ENCODE measurements at regions not wholly inside any gene's neighbourhood (a gene's known extent, or its start where the extent isn't known, plus 50 kb on each side); places are given as distances from the start of the nearest gene placed in this dataset.
"Not testable (repeated sequence)": the region's sequence is repeated elsewhere in the genome, so short reads cannot be mapped to it uniquely, and the experiment has no call there.

DNA sequence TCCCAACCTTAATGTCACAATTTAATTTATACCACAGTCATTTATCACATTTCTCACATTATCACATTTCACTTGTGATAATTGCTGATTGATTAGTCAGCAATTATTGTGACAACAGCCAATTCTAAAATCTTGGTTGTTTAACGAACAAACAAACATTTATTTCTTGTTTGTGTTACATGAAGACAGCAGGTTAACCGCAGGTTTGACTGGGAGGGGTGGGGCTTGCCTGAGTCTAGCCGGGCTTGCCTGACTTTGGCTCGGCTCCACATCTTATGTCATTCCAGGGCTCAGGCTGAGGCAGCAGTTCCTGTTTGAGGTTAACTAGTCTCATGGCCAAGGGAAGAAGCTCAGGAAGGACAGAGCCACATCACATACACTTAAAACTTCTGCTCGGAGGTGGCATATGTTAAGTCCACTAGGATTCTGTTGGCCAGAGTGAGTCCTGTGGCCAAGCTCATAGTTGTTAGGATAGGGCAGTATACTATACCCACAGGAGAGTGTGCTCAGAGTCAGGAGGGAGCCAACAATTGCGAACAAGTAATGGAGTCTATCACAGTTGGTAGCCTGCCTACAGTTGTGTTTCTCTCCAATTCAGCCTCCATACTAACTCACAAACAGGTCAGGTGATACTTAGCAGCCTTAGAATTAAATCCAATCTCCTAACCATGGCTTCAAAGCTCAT lies 90.0 kb upstream of the IFNGR1 start:
- DNase-seq (ENCODE audit: low read depth in 2 of 2) = no peak

DNA sequence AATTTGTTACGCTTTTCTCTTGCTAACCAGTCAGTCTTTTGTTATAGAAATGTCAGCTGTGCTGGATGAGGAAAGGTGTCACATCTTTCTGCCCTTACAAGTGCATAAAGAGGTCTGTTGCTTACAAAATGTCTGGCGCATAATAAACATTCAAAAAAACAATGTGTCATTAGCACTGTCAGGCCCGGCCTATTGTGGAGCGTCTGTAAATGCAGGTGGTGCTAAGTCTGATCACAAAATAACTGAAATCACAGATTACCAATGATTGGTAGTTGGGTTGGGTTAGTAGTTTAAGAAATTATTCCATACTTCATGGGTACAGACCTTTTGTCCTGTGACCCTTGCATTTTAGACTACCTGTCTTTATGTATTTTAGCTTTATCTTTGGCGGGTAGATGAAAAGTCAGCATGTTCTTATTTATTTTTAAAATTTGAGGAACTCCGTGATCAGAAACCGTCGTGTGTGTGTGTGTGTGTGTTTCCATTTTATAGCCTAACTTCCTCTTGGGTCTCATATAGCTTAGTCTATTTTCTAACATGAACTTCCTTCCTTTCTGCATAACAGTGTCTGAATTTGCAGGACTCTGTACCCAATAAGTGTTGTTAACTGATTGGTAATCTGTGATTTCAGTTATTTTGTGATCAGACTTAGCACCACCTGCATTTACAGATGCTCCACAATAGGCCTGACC lies 88.1 kb upstream of the IFNGR1 start:
- DNase-seq (ENCODE audit: low read depth in 2 of 2) = no peak

DNA sequence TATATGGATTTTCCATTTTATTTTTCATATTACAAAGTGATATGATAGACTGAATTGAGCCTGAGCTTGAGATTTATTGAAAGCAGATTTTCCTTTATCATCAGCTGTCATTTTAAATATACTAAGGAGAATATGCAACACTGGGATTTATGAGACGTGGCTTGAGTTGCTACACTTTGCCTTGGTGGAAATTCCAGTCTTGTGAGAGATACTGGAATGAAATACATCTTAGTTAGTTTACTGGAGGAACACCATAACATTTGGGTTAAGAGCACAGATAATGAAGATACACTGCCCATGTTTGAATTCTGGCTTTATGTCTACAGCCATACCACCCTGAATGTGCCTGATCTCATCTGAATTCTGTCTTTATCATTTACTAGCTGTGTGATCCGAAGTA lies 86.5 kb upstream of the IFNGR1 start:
- no peak for DNase-seq (ENCODE audit: low read depth in 2 of 2)

DNA sequence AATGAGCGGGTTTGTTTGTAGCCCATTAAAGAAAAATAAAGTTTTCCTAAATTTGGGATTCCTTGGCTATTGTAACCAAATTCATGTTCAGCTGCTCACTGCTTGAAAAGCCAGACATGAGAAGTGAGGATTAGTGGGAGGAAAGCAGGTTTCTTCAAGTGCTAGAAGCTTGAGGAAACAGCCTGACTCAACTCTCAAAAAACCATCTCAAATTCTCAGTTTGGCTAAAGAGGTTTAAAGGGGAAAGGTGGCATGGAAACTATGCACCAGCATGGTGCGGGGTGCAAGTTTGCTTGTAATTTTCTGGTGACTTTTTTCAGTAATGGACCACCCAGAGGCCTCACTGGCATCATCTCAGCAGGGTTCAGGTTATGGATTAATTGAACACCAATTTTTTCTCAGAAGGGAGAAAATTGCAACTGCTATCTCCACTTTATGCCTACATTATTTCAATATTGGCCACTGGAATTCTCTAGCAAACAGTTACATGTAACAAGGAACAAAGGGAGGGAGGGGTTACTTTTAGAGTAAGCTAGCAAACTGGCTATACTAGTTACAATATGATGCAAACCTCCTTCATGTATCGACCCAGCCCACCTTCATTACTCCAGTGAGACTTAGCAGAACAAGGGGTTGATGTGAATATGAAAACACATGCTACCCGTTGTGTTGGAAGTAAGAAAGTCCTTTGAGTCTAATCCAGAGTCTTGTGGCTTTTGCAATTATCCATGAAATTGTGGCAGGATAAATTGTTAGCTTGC lies 85.0 kb upstream of the IFNGR1 start:
- DNase-seq (ENCODE audit: low read depth in 2 of 2) = no peak

DNA sequence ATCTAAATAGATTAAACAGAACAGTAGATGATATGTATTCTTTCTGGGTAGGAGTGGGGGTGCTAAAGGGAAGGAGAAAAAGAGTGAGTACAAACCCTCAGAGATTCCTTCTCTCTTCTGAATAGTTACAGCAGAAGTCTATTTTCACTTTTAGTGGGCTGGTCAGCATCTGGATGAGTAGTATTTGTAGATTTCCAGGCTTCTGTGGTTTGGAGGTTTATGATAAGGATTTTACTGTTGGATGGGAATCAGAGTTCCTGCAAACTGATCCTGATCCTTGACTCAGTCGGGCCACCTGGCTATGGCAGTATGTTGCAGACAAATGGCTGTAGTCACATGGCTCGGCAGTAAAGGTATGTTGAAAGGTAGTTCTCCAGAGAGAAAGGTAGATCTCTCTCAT lies 84.3 kb upstream of the IFNGR1 start:
- DNase-seq (ENCODE audit: low read depth in 2 of 2) = no peak

DNA sequence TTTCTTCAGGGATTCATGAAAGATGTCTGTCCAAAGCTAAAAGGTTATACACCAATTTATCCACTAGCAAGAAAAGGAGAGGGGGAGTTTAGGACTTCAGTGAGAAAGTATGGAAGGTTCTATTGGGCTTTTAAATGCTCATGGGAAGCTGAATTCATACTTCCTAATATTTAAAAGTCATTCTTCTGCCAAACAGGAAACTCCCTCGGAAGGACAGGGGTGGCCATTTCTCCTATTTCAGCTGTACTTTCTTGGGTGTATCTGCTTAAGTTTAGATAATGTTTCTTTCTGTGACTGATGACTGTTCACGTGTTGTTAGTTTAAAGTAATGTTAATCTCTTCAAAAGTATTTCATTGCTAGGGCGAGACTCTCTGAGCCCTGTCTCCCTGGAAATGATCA lies 80.5 kb upstream of the IFNGR1 start:
- no peak for DNase-seq (ENCODE audit: low read depth in 2 of 2)

DNA sequence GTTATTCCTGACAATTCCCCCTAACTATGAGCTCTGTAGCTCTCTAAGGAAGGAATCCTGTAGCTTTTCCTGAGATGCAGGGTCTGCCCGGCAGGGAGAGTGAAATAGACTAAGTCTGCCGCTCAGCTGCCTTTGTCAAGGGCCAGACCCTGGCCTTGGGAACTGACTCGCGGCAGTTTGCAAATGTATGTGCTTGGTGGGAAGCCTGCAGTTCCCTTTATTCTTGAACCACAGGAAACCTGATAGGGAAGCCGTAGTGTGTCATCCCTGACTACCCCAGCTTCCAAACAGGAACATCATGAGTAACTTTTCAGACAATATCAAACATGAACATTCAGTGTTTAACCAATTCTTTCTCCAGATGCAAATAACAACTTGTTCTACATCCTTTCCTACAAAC lies 78.7 kb upstream of the IFNGR1 start:
- no peak for DNase-seq (ENCODE audit: low read depth in 2 of 2)

DNA sequence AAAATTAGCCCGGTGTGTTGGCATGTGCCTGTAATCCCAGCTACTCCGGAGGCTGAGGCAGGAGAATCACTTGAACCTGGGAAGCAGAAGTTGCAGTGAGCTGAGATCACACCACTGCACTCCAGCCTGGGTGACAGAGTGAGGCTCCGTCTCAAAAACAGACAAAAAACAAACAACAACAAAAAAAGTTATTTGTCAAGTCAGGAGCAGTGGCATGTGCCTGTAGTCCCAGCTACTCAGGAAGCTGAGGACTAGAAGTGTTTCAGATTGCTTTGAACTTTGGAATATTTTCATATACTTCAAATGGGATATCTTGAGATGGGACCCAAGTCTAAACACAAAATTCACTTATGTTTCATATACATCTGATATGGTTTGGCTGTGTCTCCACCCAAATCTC lies 73.1 kb upstream of the IFNGR1 start:
- not testable (repeated sequence) for DNase-seq (ENCODE audit: low read depth in 2 of 2)

DNA sequence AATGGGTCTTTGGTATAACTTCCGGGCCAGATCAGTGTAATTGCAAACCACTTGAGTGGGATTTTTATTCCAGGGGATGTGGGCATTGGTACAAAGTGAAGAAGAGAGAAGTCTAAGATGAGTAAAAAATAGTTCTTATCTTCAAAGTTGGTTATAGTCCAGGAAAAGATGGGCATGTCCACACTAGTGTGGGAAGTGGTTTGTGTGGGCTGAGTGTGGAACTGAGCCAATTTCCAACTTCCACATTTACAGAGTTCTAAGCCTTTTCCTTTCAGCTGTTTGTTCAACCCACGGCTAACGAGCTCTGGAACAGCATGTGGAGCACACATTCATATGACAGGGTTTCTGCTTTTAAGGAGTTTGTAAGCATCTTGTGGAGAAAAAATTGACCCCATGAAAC lies 72.3 kb upstream of the IFNGR1 start:
- no peak for DNase-seq (ENCODE audit: low read depth in 2 of 2)

DNA sequence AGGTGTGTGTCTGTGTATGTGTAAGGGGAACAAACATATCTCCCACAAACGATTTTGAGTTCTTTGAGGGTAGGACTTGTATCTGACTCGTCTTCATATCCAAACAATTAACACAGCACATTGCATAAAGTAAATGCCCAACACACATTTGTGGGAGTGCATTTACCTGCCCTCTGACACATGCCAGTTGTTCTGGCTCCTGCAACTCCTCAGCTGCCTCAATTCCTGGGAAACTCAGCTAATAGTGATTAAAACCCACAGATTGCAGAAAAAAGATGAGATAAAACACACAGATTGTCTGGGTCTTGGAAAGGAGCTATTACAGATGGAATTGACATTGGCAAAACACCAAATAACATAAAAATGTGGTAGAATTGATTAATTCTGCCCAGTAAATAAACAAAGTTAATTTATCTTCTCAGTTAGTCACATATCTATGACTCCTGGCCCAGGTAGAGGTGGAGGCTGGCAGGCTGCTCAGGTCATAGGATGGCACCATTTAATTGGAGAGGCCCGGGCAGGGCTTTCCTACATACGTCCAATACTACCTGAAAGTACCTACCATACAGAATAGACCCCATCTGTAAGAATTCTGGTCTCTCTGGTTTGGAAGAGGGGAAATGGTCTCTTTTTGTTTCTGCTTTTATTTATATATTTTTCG lies 71.5 kb upstream of the IFNGR1 start:
- DNase-seq (ENCODE audit: low read depth in 2 of 2) = no peak

DNA sequence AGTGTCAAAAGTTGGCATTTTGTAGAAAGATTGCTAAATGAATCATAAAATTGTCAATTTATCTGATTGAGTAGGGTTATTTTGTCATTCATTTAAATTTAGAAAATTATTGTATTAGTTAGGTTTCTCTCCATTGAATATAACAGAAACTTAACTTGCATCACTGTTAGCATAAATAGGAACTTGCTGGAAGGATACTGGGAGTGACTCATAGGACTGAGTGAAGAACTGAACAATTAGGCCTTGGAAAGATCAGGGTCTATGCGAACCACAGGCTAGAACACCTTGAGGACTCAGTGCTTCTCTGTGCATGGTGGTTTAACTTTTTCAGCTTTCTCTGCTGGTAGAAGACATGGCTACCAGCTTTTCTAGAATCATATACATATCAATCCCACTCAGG lies 67.7 kb upstream of the IFNGR1 start:
- DNase-seq (ENCODE audit: low read depth in 2 of 2) = no peak

DNA sequence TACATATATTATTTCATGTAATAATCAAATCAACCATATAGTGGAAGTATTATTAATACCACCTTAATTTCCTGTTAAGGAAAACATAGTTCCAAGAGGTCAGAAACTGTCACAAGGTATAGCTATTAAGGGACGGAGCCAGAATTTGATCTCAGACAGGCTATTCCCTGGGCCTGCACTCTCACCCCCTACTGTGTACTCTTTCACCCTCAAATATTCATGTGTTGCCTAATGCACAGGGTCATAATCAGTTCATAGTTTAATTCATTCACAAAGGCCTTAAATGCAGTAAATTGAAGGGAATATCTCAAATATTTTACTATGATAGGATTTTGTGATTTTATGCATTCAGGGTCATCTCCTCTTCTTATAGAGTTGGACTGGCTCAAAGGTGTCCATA lies 67.2 kb upstream of the IFNGR1 start:
- no peak for DNase-seq (ENCODE audit: low read depth in 2 of 2)

DNA sequence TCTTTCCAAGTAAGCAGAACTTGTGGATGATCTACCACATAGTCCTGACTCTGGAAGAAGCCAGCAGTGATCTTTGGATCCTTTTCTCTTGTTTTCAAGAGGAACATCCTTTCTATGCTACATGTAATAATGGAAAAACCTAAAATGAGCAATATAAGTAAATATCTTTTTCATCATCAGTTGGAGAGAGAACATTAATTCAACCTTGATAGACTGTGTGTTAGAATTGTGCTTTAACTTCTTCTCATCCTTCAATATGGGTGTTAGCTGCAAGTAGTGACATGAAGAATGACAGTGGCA lies 65.6 kb upstream of the IFNGR1 start:
- no peak for DNase-seq (ENCODE audit: low read depth in 2 of 2)

DNA sequence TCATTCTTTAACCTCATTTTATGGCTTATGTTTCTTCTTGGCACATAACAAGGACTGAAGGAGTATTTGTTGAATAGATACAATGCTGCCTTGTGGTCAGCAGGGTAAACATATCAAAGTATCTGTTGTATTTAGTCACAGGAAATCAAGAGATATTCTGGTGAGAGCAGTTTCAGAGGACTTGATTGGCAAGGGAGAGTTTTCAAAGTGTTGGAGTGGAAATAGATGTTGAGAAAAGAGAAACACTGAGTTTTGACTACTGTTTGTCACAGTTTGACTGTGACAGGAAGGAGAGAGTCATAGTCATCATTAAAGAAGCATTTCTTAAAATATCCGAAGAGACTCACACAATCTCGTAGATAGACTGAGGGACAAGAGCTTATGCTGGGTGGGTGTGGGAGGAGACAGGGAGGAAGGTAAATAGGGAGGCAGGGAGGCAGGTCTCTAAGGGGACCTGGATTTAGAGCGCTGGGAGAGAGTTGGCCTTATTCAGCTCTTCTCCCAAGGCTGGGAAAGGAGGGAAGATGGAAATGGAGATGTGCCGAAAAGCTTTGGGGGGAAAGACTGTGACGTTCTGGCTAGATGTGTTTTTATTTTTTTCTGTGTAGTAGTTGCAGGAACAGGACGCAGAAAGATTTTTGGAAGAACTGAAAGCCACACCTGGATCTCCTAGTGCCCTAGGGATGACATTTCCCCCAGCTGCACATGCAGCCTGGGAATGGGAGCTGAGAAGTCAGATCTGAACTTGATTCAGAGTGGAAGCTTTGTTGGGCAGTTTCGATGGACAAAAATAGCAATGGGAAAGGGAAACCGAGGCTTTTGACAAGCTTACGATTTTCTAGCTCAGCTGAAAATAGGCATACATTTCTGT lies 65.0 kb upstream of the IFNGR1 start:
- DNase-seq (ENCODE audit: low read depth in 2 of 2) = no peak

DNA sequence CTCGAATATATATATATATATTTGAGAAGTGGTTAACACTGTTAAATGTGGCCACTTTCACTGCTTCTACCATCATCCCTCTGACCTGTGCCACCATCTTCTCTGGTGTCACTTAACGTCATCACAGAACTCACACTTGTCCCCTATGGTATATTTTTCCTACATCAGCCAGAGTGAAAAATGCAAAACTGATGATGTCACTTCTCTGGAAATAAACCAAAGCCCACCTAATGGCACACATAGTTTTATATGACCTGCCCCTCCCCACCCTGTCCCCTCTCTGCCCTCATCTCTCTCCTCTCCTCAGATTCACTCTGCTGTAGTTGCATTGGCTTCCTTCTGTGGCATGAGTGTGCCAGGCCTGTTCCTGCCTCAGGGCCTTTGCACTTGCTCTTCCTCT lies 63.9 kb upstream of the IFNGR1 start:
- no peak for DNase-seq (ENCODE audit: low read depth in 2 of 2)

DNA sequence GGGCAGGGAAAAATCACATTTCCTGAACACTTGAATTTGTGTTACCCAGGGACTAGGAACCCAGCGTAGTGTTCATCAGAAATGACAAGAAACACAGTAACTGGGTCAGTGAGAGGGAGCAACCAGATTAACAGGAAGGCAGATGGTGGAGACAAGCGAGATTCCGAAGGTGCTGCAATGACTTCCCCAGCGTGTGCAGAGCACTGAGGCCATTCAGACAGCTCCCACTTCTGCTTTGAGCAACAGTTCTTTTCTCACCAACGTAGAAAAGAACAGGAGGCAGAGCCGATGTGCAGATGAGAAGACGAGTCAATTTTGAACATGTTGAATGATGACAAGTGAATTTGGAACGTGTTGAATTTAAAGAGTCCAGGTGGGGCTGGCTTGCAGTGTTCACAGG lies 63.1 kb upstream of the IFNGR1 start:
- no peak for DNase-seq (ENCODE audit: low read depth in 2 of 2)

DNA sequence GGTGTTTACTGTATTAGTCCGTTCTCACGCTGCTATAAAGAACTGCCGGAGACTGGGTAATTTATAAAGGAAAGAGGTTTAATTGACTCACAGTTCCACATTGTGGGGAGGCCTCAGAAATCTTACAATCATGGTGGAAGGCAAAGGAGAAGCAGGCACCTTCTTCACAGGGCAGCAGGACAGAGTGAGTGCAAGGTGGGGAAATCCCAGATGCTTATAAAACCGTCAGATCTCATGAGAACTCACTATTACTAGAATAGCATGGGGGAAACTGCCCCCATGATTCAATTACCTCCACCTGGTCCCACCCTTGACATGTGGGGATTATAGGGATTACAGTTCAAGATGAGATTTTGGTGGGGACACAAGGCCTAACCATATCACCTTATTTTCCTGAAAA lies 60.1 kb upstream of the IFNGR1 start:
- DNase-seq (ENCODE audit: low read depth in 2 of 2) = not testable (repeated sequence)

DNA sequence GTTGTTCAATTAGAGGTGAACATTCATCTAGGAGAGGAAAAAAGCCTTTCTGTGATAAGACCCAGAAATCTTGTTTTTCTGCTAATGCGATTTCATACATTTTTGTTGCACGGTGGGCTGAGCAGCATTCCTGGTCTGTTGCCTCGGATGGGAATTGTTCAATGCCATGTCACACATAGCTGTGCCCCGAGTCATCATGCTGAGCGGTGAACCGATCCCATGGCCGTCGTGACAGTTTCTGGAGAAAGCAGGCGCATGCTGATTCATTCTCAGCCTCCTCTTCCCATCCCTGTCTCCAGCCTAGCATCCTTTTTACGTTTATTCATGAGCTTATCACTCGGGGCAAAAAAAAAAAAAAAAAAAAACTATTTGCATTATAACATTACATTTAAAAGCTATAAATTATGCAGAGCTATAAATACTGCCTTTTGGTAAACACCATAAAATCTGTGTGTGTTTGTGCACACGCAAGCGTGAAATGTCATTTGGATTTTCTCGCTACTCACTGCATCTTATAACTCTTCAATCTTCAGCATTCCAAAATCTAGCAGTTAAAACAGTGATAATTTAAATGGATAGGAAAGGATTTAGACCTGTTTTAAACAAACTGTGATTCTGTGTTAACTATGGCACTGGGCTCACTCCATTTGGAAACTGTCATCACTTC lies 58.9 kb upstream of the IFNGR1 start:
- DNase-seq (ENCODE audit: low read depth in 2 of 2) = no peak

DNA sequence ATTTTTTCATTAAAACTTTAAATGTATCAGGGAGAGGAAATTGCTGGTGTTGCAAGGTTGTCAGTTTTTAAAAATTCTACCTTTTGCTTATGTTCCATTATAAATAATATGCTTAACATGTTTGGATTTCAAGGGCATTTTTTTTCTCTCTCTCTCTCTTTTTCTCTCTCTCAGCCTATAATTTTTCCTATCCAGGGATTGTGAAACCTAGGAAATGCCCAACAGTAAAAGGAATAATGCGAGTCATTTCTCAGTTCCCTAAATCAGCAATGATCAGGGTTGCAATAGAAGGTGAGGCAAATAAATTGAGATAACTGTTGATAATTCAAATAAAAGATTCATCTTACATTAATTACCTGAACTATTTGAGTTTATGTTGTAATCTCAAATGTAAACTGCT lies 53.2 kb upstream of the IFNGR1 start:
- no peak for DNase-seq (ENCODE audit: low read depth in 2 of 2)

DNA sequence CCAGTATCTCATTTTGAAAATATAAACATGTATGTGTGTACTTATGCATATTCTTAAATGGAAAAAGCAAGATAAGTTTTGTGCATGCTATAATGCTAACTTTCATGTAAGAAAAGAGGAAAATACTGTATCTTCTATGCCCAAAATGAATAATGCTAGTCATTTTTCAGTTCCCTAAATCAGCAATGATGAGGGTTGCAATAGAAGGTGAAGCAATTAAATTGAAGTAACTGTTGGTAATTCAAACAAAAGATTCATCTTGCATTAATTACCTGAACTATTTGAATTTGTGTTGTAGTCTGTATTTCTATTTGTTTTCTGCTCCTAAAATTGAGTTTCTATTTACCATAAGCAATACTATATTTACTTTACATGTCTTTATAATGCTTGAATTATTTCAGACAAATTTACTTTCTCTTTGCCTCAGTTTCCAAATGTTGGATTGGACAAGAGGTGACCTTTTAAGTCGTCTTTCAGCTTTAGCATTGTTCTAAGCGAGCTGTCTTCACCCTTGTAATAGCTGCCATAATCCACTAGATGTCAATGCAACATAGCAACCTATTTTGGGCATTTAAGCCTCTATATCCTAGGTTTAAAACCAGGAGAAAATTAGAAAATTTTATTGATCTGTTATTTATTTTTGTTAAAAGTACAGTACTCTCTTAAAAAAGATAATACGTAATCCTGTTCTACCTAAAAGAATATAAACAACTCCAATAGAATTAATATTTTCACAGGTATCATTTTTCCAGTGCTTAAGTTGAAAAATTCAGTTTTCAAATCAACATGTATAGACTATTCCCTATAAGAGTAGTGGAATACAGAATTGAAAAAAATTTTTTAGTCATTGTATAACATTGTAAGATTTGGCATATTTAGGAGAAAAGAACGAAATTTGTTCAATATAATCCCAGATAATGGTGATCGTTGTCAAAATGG lies 52.3 kb upstream of the IFNGR1 start:
- no peak for DNase-seq (ENCODE audit: low read depth in 2 of 2)
